ENCODE measurements at regions not wholly inside any gene's neighbourhood (a gene's known extent, or its start where the extent isn't known, plus 50 kb on each side); places are given as distances from the start of the nearest gene placed in this dataset.

DNA sequence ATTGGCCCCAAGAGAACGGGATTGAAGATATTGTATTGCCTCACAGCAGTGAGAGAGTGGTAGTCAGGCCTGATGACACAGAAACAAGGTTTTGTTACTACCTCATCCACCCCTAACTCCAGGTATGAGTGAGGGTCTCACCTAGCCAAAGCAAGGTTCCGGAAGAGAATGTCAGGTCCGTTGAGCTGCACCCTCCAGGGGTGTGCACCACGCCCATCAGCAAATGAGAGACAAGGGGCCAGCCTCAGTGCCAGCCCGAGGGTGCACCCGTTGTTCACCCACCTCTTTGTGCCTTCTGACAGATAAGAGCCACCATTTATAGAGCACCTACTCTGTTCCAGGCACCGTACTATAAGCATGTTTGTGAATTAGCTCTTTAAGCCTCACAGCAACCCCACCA, 121.9 kb upstream of the IPO9 start:
- Histone ChIP-seq H2BK120ac (replicated peaks; ENCODE audit: low read depth, low read length) (no peak overlapping the region), H2BK12ac (ENCODE audit: low read depth, low read length) (no peak overlapping the region), H3K14ac (ENCODE audit: insufficient read length) (no peak overlapping the region), H3K4me2 (ENCODE audit: insufficient read depth in 1 of 2, low read depth in 2 of 2, low read length in 2 of 2) (no peak overlapping the region), H3K79me1 (ENCODE audit: low read depth, low read length) (no peaks in the 10 kb centered on the region), H4K20me1 (replicated peaks in 1 of 2; ENCODE audit: control insufficient read depth in 1 of 2, insufficient read depth in 2 of 2, low read length in 2 of 2) (peaks cover 0 to 2% of the 10 kb centered on the region in 2 experiments), H2AFZ (ENCODE audit: low read length) (no peak overlapping the region), H3K27ac (ENCODE audit: low read depth, low read length) (no peak overlapping the region), H2BK20ac (ENCODE audit: low read length) (no peak overlapping the region), H3K4ac (replicated peaks; ENCODE audit: insufficient read length, low read depth, low read length) (no peak overlapping the region), H2AK5ac (ENCODE audit: low read depth, low read length) (no peak overlapping the region), H3K27me3 (replicated peaks in 1 of 4; ENCODE audit: control insufficient read depth in 3 of 4, extremely low read depth in 1 of 4, insufficient read depth in 3 of 4, low read length in 3 of 4) (no peaks in the 10 kb centered on the region), H3K9me3 (ENCODE audit: insufficient read depth in 2 of 2, low read depth in 1 of 2, low read length in 1 of 2) (no peaks in the 10 kb centered on the region), H4K91ac (replicated peaks; ENCODE audit: insufficient read length, low read length) (no peak overlapping the region), H3K9ac (replicated peaks in 1 of 4; ENCODE audit: extremely low read depth in 1 of 4, low read depth in 3 of 4, low read length in 3 of 4) (no peak overlapping the region), H3K4me1 (replicated peaks in 1 of 4; ENCODE audit: control insufficient read depth in 3 of 4, insufficient read depth in 4 of 4, low read length in 3 of 4) (peaks cover 2 to 12% (median 7%) of the 10 kb centered on the region in 4 experiments; a peak in 6 of 7 replicates), H3K4me3 (ENCODE audit: extremely low read depth in 1 of 4, insufficient read depth in 2 of 4, low read depth in 3 of 4, low read length in 4 of 4) (no peak overlapping the region), H3K18ac (ENCODE audit: extremely low read depth, low read length) (no peak overlapping the region), H3K56ac (replicated peaks; ENCODE audit: insufficient read length, low read depth, low read length) (no peak overlapping the region), H3K23me2 (ENCODE audit: low read depth, low read length) (no peaks in the 10 kb centered on the region; the same call in 1 of the 2 replicates), H3K23ac (ENCODE audit: insufficient read length) (no peak overlapping the region), H3K79me2 (ENCODE audit: control insufficient read depth in 1 of 2, insufficient read depth in 2 of 2, low read length in 2 of 2) (no peaks in the 10 kb centered on the region), H2BK15ac (ENCODE audit: low read length) (no peak overlapping the region), H2BK5ac (ENCODE audit: low read depth, low read length) (no peak overlapping the region), H4K8ac (ENCODE audit: extremely low read depth, insufficient read depth, low read length) (no peak overlapping the region), H3K36me3 (ENCODE audit: control insufficient read depth in 2 of 4, insufficient read depth in 4 of 4, low read length in 3 of 4) (no peaks in the 10 kb centered on the region), H4K5ac (ENCODE audit: insufficient read length, low read depth, low read length) (no peak overlapping the region)
- no peak for FAIRE-seq
- DNase-seq (ENCODE audit: low read depth in 1 of 2, low spot score in 2 of 2): no peak
- POLR2A ChIA-PET (ENCODE audit: partially characterized antibody): no interaction called here
- 91% methylated on average over 7 of the region's 7 CpGs; no CpG with 5 or more reads in 1 of the 2 experiments for WGBS, 2 experiments (ENCODE audit: extremely low coverage in 1 of 2, insufficient coverage in 1 of 2, insufficient read length in 1 of 2, insufficient replicate concordance in 2 of 2, low coverage in 1 of 2, low lambda C conversion rate in 2 of 2, missing lambda C conversion rate in 1 of 2)
- CTCF ChIA-PET (ENCODE audit: partially characterized antibody): interaction anchor here (0.7 to 28.1 kb wide), 14 partner anchors 18 to 225 kb away, joined by 3 to 823 read pairs (median 6); no protein-coding TSS in a partner anchor
- no peak for TF ChIP-seq POLR2A (IDR thresholded peaks at IDR 0.05; ENCODE audit: control extremely low read depth in 1 of 2, low read depth in 2 of 2, low read length in 2 of 2)
- TF ChIP-seq JUN (IDR thresholded peaks at IDR 0.05; ENCODE audit: low read depth, low read length): no peak
- no peak for TF ChIP-seq EP300 (IDR thresholded peaks at IDR 0.05; ENCODE audit: borderline replicate concordance in 1 of 2, low read depth in 2 of 2, low read length in 2 of 2)
- TF ChIP-seq EGR1 (IDR thresholded peaks at IDR 0.05; ENCODE audit: borderline replicate concordance, low read depth, low read length): no peak
- TF ChIP-seq RNF2 (IDR thresholded peaks at IDR 0.05; ENCODE audit: borderline replicate concordance, low read depth, low read length, missing control alignments, poor library complexity, severe bottlenecking): no peak
- TF ChIP-seq KDM5A (IDR thresholded peaks at IDR 0.05; ENCODE audit: low read length): no peak
- TF ChIP-seq ASH2L (IDR thresholded peaks at IDR 0.05; ENCODE audit: low read length): no peak
- TF ChIP-seq RXRA (IDR thresholded peaks at IDR 0.05; ENCODE audit: insufficient read depth, low read depth, low read length): no peak
- TF ChIP-seq RAD21 (IDR thresholded peaks at IDR 0.05 in 1 of 2, conservative IDR thresholded peaks at IDR 0.05 in 1 of 2; ENCODE audit: low read depth in 2 of 2, low read length in 2 of 2): no peak
- TF ChIP-seq ATF3 (IDR thresholded peaks at IDR 0.05; ENCODE audit: insufficient read depth, low read depth, low read length): no peak
- TF ChIP-seq, protein P1, sequence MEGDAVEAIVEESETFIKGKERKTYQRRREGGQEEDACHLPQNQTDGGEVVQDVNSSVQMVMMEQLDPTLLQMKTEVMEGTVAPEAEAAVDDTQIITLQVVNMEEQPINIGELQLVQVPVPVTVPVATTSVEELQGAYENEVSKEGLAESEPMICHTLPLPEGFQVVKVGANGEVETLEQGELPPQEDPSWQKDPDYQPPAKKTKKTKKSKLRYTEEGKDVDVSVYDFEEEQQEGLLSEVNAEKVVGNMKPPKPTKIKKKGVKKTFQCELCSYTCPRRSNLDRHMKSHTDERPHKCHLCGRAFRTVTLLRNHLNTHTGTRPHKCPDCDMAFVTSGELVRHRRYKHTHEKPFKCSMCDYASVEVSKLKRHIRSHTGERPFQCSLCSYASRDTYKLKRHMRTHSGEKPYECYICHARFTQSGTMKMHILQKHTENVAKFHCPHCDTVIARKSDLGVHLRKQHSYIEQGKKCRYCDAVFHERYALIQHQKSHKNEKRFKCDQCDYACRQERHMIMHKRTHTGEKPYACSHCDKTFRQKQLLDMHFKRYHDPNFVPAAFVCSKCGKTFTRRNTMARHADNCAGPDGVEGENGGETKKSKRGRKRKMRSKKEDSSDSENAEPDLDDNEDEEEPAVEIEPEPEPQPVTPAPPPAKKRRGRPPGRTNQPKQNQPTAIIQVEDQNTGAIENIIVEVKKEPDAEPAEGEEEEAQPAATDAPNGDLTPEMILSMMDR (IDR thresholded peaks at IDR 0.05; ENCODE audit: control extremely low read depth in 1 of 3, insufficient read depth in 1 of 3, low read depth in 1 of 3, low read length in 3 of 3): no peak

Measured in H1 (cell line).